Mesendoderm (in vitro differentiated cells): ENCODE measurements at regions not wholly inside any gene's neighbourhood (a gene's known extent, or its start where the extent isn't known, plus 50 kb on each side); places are given as distances from the start of the nearest gene placed in this dataset.

Source experiments
- DNase-seq: peaks from one replicate; pipeline ENCODE4 v3.0.0; 2013
- H2AK5ac ChIP-seq: 2 replicates; pipeline ENCODE4 v1.6.1; 2013; ENCODE audit warnings: low read length, inconsistent platforms
- H2BK120ac ChIP-seq: 2 replicates; pipeline ENCODE4 v1.6.1; 2013; ENCODE audit warnings: low read depth, mild to moderate bottlenecking, low read length, moderate library complexity, mixed read lengths
- H2BK15ac ChIP-seq: replicated peaks from 2 replicates; pipeline ENCODE4 v1.6.1; 2013; ENCODE audit warnings: low read depth, mild to moderate bottlenecking, moderate library complexity
- H2BK5ac ChIP-seq: 2 replicates; pipeline ENCODE4 v1.6.1; 2013; ENCODE audit warnings: low read length, inconsistent platforms
- H3K18ac ChIP-seq: 2 replicates; pipeline ENCODE4 v1.6.1; 2013; ENCODE audit warnings: mild to moderate bottlenecking, low read length, mixed read lengths
- H3K23ac ChIP-seq: one replicate; pipeline ENCODE4 v1.6.1; 2013; ENCODE audit warnings: low read length
- H3K27ac ChIP-seq: 2 replicates; pipeline ENCODE4 v1.5.1; 2013; ENCODE audit warnings: low read depth, mild to moderate bottlenecking, inconsistent platforms, low read length, moderate library complexity
- H3K27me3 ChIP-seq: 2 replicates; pipeline ENCODE4 v1.6.1; 2013; ENCODE audit warnings: low read length, control low read depth, mild to moderate bottlenecking, inconsistent platforms; ENCODE audit not compliant: insufficient read depth, poor library complexity
- H3K36me3 ChIP-seq: 2 replicates; pipeline ENCODE4 v1.6.1; 2013; ENCODE audit warnings: low read length, inconsistent platforms; ENCODE audit not compliant: control insufficient read depth, insufficient read depth
- H3K4ac ChIP-seq: one replicate; pipeline ENCODE4 v1.6.1; 2013; ENCODE audit warnings: low read depth, mild to moderate bottlenecking, low read length, moderate library complexity
- H3K4me1 ChIP-seq: 2 replicates; pipeline ENCODE4 v1.6.1; 2013; ENCODE audit warnings: low read depth, low read length, inconsistent platforms; ENCODE audit not compliant: control insufficient read depth
- H3K4me2 ChIP-seq: 2 replicates; pipeline ENCODE4 v1.6.1; 2013; ENCODE audit warnings: low read length
- H3K4me3 ChIP-seq: 2 replicates; pipeline ENCODE4 v1.5.1; 2013; ENCODE audit warnings: mild to moderate bottlenecking, low read length
- H3K56ac ChIP-seq: one replicate; pipeline ENCODE4 v1.6.1; 2013; ENCODE audit warnings: low read length
- H3K79me1 ChIP-seq: 2 replicates; pipeline ENCODE4 v1.6.1; 2013; ENCODE audit warnings: low read length, inconsistent platforms
- H3K79me2 ChIP-seq: 2 replicates; pipeline ENCODE4 v1.6.1; 2013; ENCODE audit warnings: mild to moderate bottlenecking, low read length; ENCODE audit not compliant: control insufficient read depth, insufficient read depth
- H3K9ac ChIP-seq: 2 replicates; pipeline ENCODE4 v1.6.1; 2013; ENCODE audit warnings: low read length, inconsistent platforms
- H4K5ac ChIP-seq: one replicate; pipeline ENCODE4 v1.6.1; 2013; ENCODE audit warnings: low read length
- H4K8ac ChIP-seq: one replicate; pipeline ENCODE4 v1.6.1; 2013; ENCODE audit warnings: low read depth, mild to moderate bottlenecking, control low read depth, low read length, moderate library complexity
- WGBS: extraction: QIAGEN DNeasy Blood & Tissue Kit; methylation state at CpG from one replicate; pipeline ENCODE4 v1.1.7; 2013; ENCODE audit warnings: low lambda C conversion rate, missing lambda C conversion rate; ENCODE audit not compliant: insufficient coverage; ENCODE audit errors: extremely low coverage; 5-methylcytosine and 5-hydroxymethylcytosine counted together

DNA sequence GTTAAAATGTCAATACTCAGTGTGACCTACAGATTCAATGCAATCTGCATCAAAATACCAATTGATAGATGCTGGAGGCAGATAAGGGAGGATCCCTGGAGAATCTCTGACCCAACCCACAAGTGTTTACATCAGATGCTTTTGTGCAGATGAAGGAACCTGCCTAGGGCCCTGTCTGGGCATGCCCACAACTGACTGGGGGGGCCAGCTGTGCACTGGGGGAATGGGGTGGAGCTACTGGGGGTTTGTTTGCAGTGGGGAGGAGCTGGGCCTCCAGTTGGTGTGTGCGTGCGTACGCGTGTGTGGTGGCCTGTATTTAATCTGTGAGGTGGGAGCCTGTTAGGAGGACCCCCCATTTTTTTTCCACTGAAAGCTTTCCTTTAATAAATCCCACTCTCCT is 244.9 kb downstream of the TRIM36 start:
- WGBS: no CpG with 5 or more reads among the region's 4 CpGs

DNA sequence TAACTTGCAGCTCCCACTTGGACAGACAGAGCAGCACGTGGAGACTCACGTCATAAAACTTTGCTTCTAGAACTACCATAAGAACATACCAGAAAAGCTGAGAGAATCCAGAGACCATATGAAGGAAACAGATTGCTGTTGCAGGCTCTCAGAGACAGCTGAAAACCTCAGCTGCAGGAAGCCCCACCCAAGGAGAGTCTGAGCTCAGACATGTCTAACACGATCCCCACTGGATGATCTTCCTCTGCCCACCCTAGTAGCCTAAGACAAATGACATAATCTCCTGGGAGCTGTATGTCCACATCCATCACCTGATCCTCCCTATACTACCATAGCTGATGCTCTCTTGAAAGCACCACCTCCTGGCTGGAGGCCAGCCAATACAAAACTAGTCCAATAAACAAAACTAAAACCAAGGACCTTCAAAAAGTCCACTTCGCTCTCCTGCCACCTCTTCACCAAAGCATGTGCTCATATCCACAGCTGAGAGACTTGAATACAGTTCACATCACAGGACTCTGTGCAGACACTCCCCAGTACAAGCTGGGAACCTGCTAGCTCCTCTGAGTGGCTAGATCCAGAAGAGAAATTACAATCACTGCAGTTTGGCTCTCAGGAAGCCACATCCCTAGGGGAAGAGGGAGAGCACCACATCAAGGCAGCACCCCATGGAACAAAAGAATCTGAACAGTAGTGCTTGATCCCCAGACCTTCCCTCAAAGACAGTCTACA is 257.4 kb downstream of the TRIM36 start:
- Histone ChIP-seq H3K27me3 (no peaks in the 10 kb centered on the region), H4K8ac (no peak overlapping the region), H3K56ac (no peak overlapping the region), H3K9ac (no peak overlapping the region), H3K4ac (no peak overlapping the region), H3K27ac (no peak overlapping the region), H3K4me1 (no peaks in the 10 kb centered on the region), H4K5ac (no peak overlapping the region), H3K4me2 (no peak overlapping the region), H2BK120ac (no peak overlapping the region), H3K36me3 (no peaks in the 10 kb centered on the region), H2BK15ac (no peak overlapping the region), H3K4me3 (no peak overlapping the region), H2BK5ac (no peak overlapping the region), H3K18ac (no peak overlapping the region), H2AK5ac (no peak overlapping the region), H3K79me1 (no peaks in the 10 kb centered on the region), H3K23ac (no peak overlapping the region), H3K79me2 (no peaks in the 10 kb centered on the region)
- DNase-seq: no peak
- no CpG with 5 or more reads among the region's 4 CpGs for WGBS

More for the DNA sequence above, 244.9 kb downstream of the TRIM36 start:
- Histone ChIP-seq H2BK15ac (no peak overlapping the region), H2AK5ac (no peak overlapping the region), H3K4me1 (no peaks in the 10 kb centered on the region), H4K8ac (no peak overlapping the region), H3K56ac (no peak overlapping the region), H3K18ac (no peak overlapping the region), H3K4me2 (no peak overlapping the region), H3K27me3 (no peaks in the 10 kb centered on the region), H3K9ac (no peak overlapping the region), H3K36me3 (no peaks in the 10 kb centered on the region), H2BK120ac (no peak overlapping the region), H3K4me3 (no peak overlapping the region), H3K4ac (no peak overlapping the region), H3K27ac (no peak overlapping the region), H3K79me1 (no peaks in the 10 kb centered on the region), H3K79me2 (no peaks in the 10 kb centered on the region), H4K5ac (no peak overlapping the region), H2BK5ac (no peak overlapping the region), H3K23ac (no peak overlapping the region)
- DNase-seq: no peak

DNA sequence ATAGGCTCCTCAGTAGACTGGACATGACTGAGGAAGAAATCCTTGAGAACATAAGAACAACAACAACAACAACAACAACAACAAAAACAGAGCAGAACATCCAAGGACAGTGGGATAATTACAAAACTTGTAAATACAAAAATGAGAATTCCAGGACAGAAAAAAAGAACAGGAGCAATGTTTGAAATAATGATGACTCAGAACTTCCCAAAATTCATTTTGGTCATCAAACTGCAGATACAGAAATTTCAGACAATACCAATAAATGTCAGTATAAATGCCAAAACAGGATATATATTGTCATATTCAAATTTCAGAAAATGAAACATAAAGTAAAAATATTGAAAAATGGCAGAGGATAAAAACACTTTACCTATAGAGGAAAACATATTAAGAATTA is 259.0 kb downstream of the TRIM36 start:
- DNase-seq: no peak
- H3K56ac ChIP-seq: no peak overlapping the region
- no peak overlapping the region for H3K4me3 ChIP-seq
- no peak overlapping the region for H3K18ac ChIP-seq
- H2BK5ac ChIP-seq: no peak overlapping the region
- no peak overlapping the region for H3K4me2 ChIP-seq
- no peak overlapping the region for H2BK120ac ChIP-seq
- H3K4me1 ChIP-seq: no peaks in the 10 kb centered on the region
- no peak overlapping the region for H3K23ac ChIP-seq
- H3K79me1 ChIP-seq: no peaks in the 10 kb centered on the region
- H2BK15ac ChIP-seq: no peak overlapping the region
- no peaks in the 10 kb centered on the region for H3K36me3 ChIP-seq
- H3K9ac ChIP-seq: no peak overlapping the region
- no peak overlapping the region for H3K4ac ChIP-seq
- no peak overlapping the region for H3K27ac ChIP-seq
- no peak overlapping the region for H4K5ac ChIP-seq
- H2AK5ac ChIP-seq: no peak overlapping the region
- no peaks in the 10 kb centered on the region for H3K27me3 ChIP-seq
- no peak overlapping the region for H4K8ac ChIP-seq
- no peaks in the 10 kb centered on the region for H3K79me2 ChIP-seq

DNA sequence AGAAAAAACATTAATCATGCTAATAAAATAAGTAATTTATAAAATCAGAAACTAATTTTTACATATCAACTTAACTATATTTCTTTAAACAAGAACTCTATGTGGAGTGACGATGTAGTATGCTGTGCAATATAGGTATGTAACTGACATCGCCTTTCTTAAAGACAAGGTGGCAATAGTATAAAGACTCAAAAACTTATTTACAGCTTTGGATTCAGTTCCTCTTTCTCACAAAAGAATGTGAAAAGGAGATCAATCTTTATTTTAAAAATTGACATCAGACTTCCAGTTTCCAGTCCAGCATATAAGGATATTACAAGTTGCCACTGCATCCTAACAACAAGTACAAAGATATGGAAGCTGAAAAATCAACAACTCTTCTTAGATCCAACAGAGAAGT is 260.3 kb downstream of the TRIM36 start:
- Histone ChIP-seq H3K79me2 (no peaks in the 10 kb centered on the region), H2BK5ac (no peak overlapping the region), H3K27me3 (no peaks in the 10 kb centered on the region), H2BK120ac (no peak overlapping the region), H2AK5ac (no peak overlapping the region), H3K9ac (no peak overlapping the region), H3K56ac (no peak overlapping the region), H3K4me3 (no peak overlapping the region), H2BK15ac (no peak overlapping the region), H4K8ac (no peak overlapping the region), H3K36me3 (no peaks in the 10 kb centered on the region), H3K23ac (no peak overlapping the region), H3K4ac (no peak overlapping the region), H3K4me2 (no peak overlapping the region), H3K27ac (no peak overlapping the region), H3K18ac (no peak overlapping the region), H4K5ac (no peak overlapping the region), H3K79me1 (no peaks in the 10 kb centered on the region), H3K4me1 (no peaks in the 10 kb centered on the region)
- no peak for DNase-seq
- WGBS: no CpG with 5 or more reads among the region's 2 CpGs

DNA sequence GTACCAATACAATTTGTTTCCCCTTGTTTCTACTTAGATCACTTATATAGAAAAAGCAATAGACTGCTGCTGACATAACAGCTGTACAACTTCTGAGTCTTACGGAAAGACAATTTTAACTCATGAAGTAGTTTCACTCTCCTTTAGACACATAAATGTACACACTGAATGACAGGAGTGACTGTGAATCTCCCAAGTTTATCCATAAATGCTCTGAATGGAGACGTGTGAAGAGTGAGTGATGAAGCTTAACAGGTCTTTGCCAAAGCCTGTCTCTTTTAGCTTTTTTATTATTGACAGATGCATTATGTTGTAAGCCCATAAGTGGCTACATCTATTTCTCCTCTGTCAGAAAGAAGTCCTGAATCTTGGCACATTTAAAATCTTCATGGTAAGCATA is 265.9 kb downstream of the TRIM36 start:
- no peaks in the 10 kb centered on the region for H3K79me1 ChIP-seq
- H3K4ac ChIP-seq: no peak overlapping the region
- H2BK15ac ChIP-seq: no peak overlapping the region
- WGBS: no CpG with 5 or more reads among the region's 2 CpGs
- H3K9ac ChIP-seq: no peak overlapping the region
- no peaks in the 10 kb centered on the region for H3K4me1 ChIP-seq
- no peak overlapping the region for H4K8ac ChIP-seq
- H3K27ac ChIP-seq: no peak overlapping the region
- no peak overlapping the region for H2BK5ac ChIP-seq
- H4K5ac ChIP-seq: no peak overlapping the region
- H3K36me3 ChIP-seq: no peaks in the 10 kb centered on the region
- H3K56ac ChIP-seq: no peak overlapping the region
- no peak overlapping the region for H3K4me3 ChIP-seq
- H3K18ac ChIP-seq: no peak overlapping the region
- H2BK120ac ChIP-seq: no peak overlapping the region
- no peak overlapping the region for H3K4me2 ChIP-seq
- no peaks in the 10 kb centered on the region for H3K27me3 ChIP-seq
- H3K79me2 ChIP-seq: no peaks in the 10 kb centered on the region
- DNase-seq: no peak
- H3K23ac ChIP-seq: no peak overlapping the region
- H2AK5ac ChIP-seq: no peak overlapping the region

DNA sequence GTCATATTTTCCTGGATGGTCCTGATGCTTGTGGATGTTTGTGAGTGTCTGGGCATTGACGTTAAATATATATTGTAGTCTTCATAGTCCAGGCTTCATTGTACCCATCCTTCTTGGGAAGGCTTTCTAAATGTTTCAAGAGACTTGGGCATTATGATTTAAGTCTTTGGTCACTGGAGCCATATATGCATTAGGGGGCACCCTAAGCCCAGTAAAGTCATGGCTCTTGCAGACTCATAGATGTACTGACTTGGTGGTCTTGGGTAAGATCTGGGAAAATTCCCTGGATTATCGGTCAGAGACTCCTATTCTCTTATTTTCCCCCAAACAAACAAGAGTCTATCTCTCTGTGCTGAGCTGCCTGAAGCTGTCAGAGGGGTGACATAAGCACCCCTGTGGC is 271.1 kb downstream of the TRIM36 start:
- Histone ChIP-seq H3K79me2 (no peaks in the 10 kb centered on the region), H3K4me1 (no peaks in the 10 kb centered on the region), H3K27me3 (no peaks in the 10 kb centered on the region), H3K18ac (no peak overlapping the region), H3K4ac (no peak overlapping the region), H2AK5ac (no peak overlapping the region), H4K8ac (no peak overlapping the region), H2BK120ac (no peak overlapping the region), H3K79me1 (no peaks in the 10 kb centered on the region), H3K27ac (no peak overlapping the region), H3K23ac (no peak overlapping the region), H3K36me3 (no peaks in the 10 kb centered on the region), H3K56ac (no peak overlapping the region), H2BK5ac (no peak overlapping the region), H3K4me3 (no peak overlapping the region), H3K4me2 (no peak overlapping the region), H4K5ac (no peak overlapping the region), H3K9ac (no peak overlapping the region), H2BK15ac (no peak overlapping the region)
- WGBS: no CpG with 5 or more reads among the region's 2 CpGs
- peak; percentile 57 for DNase-seq
